ENCODE measurements at regions not wholly inside any gene's neighbourhood (a gene's known extent, or its start where the extent isn't known, plus 50 kb on each side); places are given as distances from the start of the nearest gene placed in this dataset.
"Not testable (repeated sequence)": the region's sequence is repeated elsewhere in the genome, so short reads cannot be mapped to it uniquely, and the experiment has no call there.

DNA sequence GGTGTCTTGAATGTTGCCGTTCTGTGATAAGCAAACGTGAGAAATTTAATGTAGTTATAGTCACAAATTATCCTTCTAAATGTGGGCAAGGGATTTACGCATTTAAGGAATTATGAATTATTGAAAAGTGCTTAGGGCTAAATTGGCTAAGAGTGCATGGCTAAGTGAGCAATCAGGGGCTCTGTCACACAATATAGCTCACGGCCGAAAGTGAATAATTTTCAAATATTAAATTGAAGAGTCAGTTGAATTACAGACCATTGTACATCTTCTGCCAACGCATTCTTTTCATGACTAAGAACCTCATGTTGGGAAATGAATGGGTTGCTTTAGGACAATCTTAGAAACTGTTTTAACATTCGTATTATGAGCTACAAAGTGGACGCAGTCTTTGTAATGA is 1832.9 kb upstream of the LRRTM1 start:
- no peak for DNase-seq

DNA sequence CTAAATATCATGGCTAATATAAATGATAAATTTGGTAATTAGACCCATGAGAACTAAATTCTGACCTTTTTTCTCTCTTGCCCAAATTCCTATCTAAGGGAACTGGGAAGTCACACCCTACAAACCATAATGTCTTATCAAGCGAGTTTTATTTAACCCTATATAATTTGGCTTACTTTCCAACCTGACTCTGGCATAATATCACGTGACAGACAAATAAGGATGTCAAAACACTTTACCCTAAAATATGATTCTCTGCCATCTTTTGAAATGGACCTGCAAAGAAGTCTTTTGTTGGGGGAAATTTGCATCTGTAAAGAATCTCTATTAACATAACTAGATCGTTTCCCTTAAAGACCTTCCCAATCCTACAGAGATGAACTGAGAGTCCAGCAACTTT is 1823.5 kb upstream of the LRRTM1 start:
- no peak for DNase-seq

DNA sequence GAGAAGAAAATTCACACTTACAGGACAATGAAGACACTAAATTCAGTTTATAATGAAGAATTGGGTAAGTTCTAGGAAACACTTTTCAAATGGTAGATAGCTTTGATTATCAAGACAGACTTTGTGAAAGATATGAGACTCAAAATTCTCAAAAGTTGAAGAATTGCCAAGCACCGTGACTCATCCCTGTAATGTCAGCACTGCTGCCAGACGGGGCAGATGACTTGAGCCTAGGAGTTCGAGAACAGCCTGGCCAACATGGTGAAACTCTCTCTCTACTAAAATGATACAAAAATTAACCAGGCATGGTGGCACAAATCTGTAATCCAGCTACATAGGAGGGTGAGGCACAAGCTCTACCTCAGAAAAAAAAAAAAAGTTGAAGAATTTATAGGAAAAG is 1820.1 kb upstream of the LRRTM1 start:
- no peak for DNase-seq

DNA sequence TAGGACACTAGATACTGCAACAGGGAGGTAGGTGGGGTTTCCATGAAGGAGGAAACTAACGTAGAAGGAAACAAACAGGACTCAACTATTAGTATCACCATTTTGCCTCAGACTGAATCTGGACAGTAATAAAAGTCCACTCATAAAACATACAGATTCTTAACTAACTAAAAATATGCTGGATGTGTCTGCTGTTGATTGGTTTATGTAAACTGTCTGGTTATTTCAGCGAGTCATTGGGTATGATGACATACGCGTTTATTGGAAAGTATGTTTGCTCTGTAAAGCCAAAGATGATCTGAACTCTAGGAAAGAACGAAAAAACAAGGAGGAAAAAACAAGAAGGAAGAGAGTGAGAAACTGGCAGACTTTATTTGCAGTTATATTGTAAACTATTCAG is 1816.1 kb upstream of the LRRTM1 start:
- no peak for DNase-seq

DNA sequence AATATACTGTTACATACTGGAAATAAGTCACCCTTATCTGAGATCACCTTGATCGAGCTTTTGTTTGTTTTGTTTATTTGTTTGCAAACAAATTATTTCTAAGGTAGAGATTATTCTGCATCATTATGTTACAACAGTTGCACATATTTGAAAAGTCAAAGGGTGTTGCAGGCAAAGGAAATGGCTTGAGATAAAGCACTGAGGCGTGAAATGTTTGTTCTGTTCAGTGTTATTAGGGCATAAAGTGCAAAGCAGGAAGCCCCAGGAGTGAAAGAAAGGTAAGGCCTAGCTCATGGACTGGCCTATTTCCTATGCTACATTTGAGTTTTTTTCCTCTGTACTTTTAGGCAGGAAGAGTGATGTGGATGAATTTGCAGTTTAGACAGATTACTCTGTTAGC is 1815.6 kb upstream of the LRRTM1 start:
- no peak for DNase-seq

DNA sequence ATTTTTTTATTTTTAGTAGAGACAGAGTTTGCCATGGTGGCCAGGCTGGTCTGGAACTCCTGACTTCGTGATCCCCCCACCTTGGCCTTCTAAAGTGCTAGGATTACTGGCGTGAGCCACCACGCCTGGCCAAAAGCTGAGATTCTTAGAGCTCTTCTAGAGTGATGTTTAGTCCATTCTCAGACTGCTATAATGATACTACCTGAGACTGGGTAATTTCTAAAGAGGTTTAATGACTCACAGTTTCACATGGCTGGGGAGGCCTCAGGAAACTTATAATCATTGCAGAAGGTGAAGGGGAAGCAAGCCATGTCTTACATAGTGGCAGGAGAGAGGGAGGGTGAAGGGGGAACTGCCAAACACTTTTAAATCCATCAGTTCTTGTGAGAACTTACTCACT is 1804.9 kb upstream of the LRRTM1 start:
- no peak for DNase-seq

DNA sequence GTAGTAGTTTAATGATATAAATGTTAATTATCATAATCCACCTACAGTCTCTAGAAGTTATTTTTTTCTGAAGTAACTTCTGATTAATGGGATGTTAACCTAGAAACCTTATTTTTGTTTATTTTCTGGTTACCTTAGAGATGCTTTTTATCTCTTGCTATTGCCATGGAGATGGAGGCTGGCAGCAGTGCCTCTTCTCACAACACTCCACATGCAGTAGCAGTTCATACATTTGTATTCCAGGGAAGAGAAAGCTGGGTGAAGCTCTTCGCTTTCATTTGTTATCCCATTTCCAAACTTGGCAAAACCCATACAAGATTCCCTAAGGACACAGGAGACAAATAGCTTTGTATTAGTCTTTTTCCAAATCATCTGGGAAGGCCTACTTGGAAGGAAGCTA is 1794.1 kb upstream of the LRRTM1 start:
- no peak for DNase-seq

DNA sequence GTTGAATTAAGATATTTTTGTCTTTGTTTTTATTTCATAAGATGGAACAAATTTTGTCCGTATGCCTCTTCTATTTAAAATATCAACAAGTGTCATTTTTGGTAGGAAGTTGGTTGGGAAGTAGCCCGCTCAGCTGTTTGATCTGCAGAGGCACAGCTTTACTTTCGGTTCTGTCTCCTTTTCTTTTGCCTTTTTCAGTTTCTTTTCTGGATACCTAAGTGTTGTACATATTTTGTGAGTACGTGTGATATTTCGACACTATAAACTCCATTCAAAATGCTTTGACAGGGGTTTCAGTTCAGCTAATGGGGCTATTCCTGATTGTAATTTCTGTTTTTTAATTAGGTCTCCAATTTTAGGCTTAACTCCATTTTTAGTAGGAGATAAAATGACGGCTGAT is 1785.0 kb upstream of the LRRTM1 start:
- DNase-seq: no peak

DNA sequence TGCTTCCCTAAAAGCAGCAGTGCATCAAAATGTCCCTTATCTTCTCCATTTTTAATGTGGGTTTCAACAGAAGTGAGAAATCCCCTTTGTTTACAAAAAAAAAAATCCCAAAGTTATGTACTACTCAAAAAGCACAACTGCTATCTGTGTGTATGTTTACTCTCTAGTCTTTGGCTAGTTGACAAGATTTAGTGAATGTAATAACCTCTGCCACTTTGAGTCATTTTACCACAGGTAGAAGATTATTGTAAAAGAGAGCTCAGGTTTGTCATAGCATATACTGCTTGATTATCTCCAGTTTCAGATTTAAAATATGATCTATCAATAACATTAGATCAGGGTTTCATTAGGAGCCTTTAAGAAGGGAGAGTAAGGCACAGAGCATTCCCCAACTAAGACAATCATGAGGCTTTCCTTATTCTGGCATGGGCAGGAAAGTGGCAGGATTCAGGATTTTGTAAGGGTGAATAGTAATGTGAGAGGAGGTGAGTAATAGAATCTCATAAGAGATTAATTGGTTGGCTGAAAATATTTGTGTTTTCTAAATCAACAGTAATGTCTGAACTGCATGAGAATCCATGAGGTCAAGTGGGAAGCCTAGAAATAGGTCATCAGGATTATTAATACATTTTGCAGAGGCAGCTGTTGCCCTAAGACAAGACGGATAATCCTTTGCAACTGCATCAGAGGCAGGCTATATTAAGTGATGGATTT is 1780.3 kb upstream of the LRRTM1 start:
- DNase-seq: no peak

DNA sequence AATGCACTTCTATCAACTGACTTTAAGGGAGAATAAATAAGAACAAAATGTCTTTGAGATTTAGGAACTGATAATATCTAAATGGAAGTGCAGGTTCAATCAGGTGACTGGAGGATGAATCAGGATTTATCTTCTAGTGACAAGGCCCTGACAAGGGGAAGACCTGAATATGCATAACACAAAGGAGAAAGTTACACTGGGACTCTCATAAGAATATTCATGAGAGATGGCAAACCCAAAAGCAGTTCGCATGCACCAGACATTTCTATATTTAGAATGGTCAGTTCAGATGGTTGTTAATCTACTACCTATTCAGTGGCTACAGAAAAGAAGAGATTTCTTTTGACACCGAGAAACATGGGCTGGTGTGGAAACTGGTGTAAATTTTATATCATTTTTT is 1771.3 kb upstream of the LRRTM1 start:
- DNase-seq: no peak

DNA sequence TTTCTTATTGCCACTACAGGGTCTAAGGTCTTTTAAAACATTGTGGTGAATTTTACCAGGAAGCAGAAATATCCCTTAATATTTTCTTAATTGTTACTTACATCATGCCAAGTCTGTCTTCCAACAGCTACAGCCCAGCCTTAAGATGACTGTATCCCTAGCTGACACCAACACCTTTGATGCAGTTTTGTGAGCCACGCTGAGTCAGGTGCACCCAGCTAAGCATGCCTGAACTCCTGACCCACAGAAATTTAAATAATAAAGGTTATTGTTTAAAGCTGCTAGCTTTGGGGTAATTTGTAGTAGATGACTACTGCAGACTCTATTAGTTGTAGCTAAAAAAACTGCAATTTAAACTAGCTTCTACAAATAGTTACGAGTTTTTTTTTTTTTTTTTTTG is 1757.9 kb upstream of the LRRTM1 start:
- no peak for DNase-seq

DNA sequence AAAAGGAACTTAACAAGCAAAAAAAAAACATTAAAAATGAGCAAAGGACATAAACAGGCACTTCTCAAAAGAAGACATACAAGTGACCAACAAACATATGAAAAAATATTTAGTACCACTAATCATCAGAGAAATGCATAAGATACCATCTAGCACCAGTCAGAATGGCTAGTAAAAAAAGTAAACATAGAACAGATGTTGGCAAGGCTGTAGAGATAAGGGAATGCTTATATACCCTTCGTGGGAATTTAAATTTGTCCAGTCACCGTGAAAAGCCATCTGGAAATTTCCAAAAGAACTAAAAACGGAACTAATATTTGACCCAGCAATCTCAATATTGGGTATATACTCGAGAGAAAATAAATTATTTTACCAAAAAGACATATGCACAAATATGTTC is 1751.3 kb upstream of the LRRTM1 start:
- DNase-seq: no peak

DNA sequence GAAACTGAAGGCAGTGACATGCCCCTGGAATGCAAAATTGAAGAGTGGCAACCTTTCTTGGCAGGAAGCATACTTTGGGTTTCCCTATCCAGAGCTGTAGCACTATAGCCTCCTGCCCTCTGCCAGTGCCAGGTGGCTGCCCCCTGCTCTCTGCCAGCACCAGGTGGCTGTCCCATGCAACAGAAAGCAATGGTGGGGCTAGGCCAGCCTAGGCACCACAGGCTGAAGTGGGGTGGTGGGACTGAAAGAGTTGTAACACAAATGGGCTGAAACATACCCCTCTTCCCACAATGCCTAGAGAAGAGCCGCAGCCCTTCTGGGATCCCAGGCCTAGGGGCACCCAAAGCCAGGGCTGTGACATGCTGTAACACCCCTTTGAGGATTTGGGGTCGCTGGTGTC is 1739.3 kb upstream of the LRRTM1 start:
- no peak for DNase-seq

DNA sequence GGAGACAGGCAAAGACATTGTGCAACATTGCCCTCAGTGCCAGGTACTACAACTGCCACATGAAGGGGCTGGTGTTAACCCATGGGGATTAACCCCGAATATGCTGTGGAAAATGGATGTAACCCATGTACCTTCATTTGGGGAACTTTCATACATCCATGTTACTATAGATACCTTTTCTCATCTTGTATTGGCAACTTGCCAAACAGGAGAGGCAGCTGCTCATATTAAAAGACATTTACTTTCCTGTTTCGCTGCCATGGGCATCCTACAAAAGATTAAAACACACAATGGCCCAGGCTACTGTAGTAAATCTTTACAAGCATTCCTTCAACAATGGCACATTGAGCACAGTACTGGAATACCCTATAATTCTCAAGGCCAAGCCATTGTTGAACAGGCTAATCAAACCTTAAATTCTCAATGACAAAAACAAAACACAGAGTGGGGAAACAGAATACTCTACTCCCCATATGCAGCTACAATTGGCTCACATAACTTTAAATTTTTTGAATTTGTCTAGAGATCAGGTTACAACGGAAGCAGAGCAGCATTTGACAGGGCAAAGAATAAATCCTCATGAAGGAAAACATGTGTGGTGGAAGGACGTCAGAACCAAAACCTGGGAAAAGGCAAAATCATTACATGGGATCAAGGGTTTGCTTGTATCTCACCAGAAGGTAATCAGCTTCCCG is 1723.5 kb upstream of the LRRTM1 start:
- no peak for DNase-seq

DNA sequence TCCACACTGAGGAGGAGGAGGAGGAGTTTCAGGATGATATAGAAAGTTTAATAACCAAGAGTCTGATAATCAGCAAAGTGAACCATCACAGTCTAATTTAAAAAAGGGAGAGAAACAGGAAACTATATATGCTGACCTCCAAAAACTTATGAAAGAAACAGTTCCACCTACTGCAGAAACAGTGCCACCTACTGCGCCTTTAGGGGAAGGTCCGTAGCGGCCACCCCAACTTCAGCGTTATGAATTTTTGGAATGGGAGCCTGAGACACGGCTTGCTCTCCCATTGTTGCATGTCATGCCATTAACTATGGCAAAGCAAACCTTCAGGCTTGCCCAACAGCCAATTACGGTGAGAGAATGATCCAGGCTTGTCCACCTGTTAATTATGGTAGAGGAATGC is 1719.2 kb upstream of the LRRTM1 start:
- no peak for DNase-seq

DNA sequence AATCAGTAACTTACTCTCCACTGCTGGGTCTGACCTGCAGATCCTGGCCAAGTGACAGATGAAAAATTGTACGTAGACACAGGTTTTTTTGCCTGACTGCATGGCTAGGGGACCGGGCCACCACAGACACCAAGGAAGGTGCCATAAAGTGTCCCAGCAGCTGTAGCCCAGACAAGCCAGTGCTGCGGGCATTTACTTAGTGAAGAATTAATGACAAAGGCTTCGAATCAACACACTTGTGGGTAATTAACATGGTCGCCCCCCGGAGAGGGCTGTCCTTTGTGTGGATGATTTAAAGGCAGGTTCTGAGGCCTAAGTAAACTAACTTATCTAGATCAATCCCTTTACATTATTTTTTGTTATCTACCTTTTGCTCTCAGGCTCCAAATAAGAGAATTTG is 1709.1 kb upstream of the LRRTM1 start:
- DNase-seq: no peak

DNA sequence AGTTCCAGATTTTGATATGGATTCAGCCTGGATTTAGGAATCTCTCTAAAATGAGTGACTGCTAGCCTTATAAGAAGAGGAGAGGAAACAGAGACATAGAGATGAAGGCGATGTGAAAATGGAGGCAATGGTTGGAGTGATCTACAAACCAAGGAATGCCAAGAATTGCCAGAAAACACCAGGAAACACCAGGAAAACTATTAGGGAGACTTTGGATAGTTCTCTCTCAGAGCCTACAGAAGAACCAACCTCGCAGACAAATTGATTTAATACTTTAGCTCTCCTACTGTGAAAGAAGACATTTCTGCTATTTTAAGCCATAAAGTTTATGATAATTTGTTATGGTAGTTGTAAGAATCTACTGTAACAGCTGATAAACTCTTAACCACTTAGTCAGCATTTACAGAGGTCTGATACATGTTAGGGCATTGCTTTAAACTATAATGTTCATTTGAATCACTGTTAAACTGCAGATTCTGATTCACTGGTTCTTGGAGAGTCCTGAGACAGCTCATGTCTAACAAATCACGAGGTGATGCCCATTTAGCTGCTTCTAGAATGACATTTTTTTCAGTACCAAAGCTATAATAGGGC is 1702.6 kb upstream of the LRRTM1 start:
- DNase-seq: no peak

DNA sequence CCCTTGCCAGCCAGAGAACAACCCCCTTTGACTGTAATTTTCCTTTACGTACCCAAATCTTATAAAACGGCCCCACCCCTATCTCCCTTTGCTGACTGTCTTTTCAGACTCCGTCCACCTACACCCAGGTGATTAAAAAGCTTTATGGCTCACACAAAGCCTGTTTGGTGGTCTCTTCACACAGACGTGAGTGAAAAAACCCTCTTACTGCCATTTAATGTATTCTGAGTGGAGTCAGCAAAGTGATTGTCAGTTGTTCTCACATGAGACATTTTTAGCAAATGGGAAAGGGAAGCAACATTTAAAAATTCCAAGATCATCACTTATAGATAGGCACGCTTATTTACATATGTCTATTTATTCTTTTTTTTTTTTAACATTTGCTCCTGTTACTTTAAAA is 1701.3 kb upstream of the LRRTM1 start:
- DNase-seq: not testable (repeated sequence)

DNA sequence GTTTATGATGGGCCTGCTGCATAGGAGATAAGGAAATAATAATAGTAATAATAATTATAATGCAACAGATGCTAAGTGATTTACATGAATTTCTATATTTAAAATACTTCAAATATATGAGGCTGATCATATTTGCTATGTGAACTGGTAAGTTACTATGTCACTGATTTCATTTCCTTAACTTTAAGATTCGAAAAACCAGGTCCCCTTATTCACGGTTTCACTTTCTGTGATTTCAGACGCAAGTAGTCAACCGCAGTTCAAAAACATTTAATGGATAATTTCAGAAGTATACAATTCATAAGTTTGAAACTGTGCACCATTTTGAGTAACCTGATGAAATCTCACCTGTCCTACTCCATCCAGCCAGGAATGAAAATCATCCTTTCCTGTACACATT is 1697.1 kb upstream of the LRRTM1 start:
- DNase-seq: no peak

DNA sequence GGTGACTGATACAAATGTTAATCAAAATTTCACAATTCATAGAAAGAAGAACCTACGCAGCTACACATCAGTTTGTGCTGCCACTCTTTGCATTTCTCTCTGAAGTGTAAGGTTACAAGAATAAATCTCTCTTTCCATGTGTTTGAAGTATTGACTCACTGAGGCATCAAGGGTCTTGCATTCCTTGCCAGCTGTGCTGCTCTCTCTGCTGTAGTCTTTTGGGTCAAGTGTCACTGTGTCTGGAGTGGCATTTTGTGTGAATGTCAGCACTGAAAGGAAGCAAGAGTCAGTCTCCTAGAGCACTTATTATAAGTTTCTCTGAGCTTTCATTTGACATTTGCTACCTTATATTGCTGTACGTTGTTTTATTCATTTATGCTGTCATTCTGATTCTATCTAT is 1696.1 kb upstream of the LRRTM1 start:
- DNase-seq: no peak

DNA sequence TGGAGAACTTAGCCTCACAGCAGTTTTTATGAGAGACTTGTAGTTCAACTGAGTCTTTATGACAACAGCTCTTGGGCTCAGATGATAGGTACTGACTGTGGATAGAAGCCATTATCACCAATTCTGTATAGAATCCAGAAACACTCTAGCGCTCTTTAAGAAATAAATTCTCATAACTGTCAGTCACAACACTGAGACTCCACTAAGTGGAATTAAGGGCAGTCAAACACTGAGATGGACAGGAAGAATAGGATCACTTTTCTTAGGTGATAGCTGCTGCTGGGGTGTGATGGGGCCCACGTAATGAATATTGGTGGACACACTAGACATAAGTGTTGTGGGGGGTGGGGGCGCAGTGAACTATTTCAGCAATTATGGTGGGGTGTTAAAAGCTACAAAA is 1691.8 kb upstream of the LRRTM1 start:
- no peak for DNase-seq

DNA sequence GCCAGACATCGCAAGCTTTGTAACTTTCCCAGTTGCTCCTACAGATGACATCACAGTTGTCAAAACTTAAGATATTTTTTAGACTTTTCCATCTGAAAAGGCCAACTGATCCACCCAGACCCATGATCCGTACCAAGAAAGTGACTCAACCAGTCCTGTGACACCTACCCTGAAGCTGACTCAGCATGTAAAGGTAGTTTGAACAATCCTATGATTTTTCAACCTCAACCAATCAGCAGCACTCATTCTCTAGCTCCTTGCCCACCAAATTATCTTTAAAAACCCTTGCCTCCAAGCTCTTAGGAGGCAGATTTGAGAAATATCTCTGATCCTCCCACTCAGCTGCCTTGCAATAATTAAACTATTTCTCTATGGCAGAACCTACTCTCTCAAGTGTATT is 1686.7 kb upstream of the LRRTM1 start:
- no peak for DNase-seq

DNA sequence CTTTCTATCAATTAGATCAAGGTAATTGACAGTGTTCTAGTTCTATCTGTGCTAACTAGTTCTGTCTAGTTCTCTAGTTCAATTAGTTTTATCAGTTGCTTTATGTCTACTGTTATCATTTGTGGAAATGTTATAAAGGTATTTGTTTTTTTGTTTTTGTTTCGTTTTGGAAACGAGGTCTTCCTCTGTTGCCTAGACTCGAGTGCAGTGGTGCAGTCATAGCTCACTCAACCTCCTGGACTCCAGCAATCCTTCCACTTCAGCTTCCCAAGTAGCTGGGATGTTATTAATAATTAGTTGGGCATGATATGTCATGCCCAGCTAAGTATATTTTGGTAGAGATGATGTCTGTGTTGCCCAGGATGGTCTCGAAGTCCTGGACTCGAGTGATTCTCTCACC is 1682.8 kb upstream of the LRRTM1 start:
- DNase-seq: no peak

DNA sequence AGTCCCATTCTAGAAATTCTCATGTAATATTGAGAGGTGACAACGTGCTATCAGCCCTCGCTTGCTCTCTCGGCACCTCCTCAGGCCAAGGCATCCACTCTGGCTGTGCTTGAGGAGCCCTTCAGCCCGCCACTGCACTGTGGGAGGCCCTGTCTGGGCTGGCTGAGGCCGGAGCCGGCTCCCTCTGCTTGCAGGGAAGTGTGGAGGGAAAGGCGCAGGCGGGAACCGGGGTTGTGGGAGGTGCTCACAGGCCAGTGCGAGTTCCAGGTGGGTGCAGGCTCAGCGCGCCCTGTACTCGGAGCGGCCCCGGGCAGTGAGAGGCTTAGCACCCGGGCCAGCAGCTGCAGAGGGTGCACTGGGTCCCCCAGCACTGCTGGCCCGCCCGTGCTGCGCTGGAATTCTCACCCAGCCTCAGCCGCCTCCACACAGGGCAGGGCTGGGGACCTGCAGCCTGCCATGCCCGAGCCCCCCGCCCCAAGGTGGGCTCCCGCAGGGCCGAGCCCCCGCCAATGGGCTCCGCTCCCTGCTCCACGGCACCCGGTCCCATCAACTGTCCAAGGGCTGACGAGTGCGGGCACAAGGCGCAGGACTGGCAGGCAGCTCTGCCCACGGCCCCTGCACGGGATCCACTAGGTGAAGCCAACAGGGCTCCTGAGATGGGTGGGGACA is 1680.6 kb upstream of the LRRTM1 start:
- DNase-seq: no peak
